Sigmoid colon (tissue), 6 donors: ENCODE measurements at regions not wholly inside any gene's neighbourhood (a gene's known extent, or its start where the extent isn't known, plus 50 kb on each side); places are given as distances from the start of the nearest gene placed in this dataset.

Experiments used
- DNase-seq: peaks from one replicate; pipeline ENCODE4 v3.0.0-alpha.2; 2019
- H3K27ac ChIP-seq, 4 donors: fragments of 200-600 bp; sonication (generic); one replicate each; pipeline ENCODE4 v1.5.1; 2016 to 2019; ENCODE audit warnings: mild to moderate bottlenecking in 1 of 4
- H3K27me3 ChIP-seq, 3 donors: fragments of 200-600 bp; sonication (generic); one replicate each; pipeline ENCODE4 v1.5.1; 2019; ENCODE audit warnings: mild to moderate bottlenecking in 1 of 3
- H3K36me3 ChIP-seq, 4 donors: fragments of 200-600 bp; sonication (generic); one replicate each; pipeline ENCODE4 v1.5.1; 2016 to 2019
- H3K4me1 ChIP-seq, 4 donors: fragments of 200-600 bp; sonication (generic); one replicate each; pipeline ENCODE4 v1.5.1; 2017 to 2019
- H3K4me3 ChIP-seq, 4 donors: fragments of 200-600 bp; sonication (generic); one replicate each; pipeline ENCODE4 v1.5.1; 2017 to 2019; ENCODE audit warnings: mild to moderate bottlenecking in 2 of 4, moderate library complexity in 1 of 4
- H3K9me3 ChIP-seq, 4 donors: fragments of 200-600 bp in 3 of 4; sonication (generic) in 3 of 4; one replicate each; pipeline versions ENCODE4 v1.5.1 to v1.6.1; 2013 to 2019
- CTCF ChIP-seq, 4 experiments: fragments of 450-650 bp in 3 of 4; fragments of 200-600 bp in 1 of 4; IDR thresholded peaks; one replicate each; pipeline ENCODE4 v1.5.1; 2016 to 2019; ENCODE audit warnings: antibody characterized with exemption in 4 of 4, mild to moderate bottlenecking in 3 of 4, moderate library complexity in 2 of 4
- EP300 ChIP-seq, 4 donors: sonication (generic); formaldehyde crosslinking; IDR thresholded peaks; one replicate each; pipeline ENCODE4 v1.6.1; 2017; ENCODE audit warnings: antibody characterized with exemption in 4 of 4
- POLR2A ChIP-seq, 2 donors: fragments of 450-650 bp; IDR thresholded peaks; one replicate each; pipeline ENCODE4 v1.6.1; 2016; ENCODE audit warnings: antibody characterized with exemption in 2 of 2, mild to moderate bottlenecking in 2 of 2, moderate library complexity in 2 of 2
- POLR2AphosphoS5 ChIP-seq, 4 donors: sonication (generic); formaldehyde crosslinking; IDR thresholded peaks; one replicate each; pipeline ENCODE4 v1.6.1; 2017; ENCODE audit warnings: antibody characterized with exemption in 4 of 4
- WGBS, 2 donors: extraction: QIAGEN DNeasy Blood & Tissue Kit; methylation state at CpG; one replicate each; pipeline ENCODE4 v1.1.7; 2013; 5-methylcytosine and 5-hydroxymethylcytosine counted together
- intact Hi-C: fragments of 100-400 bp; cut with DNase I; formaldehyde crosslinking; loops from one replicate; pipeline ENCODE4 v1.15.1; 2023
- donor health status: healthy with polysubstance abuse.
- donor health status: healthy.

DNA sequence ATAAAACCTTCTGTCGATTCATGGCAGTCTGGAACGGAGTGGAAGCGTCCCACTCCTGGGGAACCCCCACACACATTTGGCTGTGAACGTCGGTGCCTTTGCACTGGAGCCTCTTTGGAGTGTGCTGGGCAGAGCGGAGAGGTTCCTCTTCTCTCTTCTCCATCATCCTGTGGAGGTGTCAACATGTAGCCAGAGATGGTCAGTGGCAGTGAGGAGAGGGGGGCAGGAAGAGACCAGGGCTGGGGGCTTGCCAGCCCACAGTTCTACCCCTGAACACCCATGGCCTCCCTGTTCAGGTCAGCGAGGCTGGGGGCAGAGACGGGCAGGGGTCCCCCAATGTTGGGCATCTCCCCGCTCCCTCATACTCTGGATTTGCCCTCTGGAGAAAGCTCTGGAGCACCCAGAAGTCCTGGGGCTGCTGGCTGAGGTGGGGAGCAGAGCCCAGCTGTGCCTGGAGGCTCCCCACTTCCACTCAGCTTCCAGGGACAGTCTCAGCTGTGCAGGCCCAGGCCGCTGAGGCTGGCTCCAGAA is 223.7 kb downstream of the SEC14L1 start:
- Histone ChIP-seq H3K27me3 (no peaks in the 10 kb centered on the region), H3K27ac (peak overlapping the region; percentile 70 to 87 (median 80)), H3K4me1 (peaks cover 0 to 52% (median 47%) of the 10 kb centered on the region in 4 donors), H3K9me3 (no peaks in the 10 kb centered on the region), H3K4me3 (no peak overlapping the region), H3K36me3 (no peaks in the 10 kb centered on the region)
- WGBS, 2 donors, result 76 to 91% methylated on average over 10 of the region's 10 CpGs
- TF ChIP-seq EP300 (IDR thresholded peaks at IDR 0.05) (no peak), CTCF (IDR thresholded peaks at IDR 0.05) (no peak), POLR2A (IDR thresholded peaks at IDR 0.05) (no peak), POLR2AphosphoS5 (IDR thresholded peaks at IDR 0.05) (no peak)
- DNase-seq, result peak; percentile 64
- intact Hi-C loops, result no loop called here

GRCh38 chr17:77364941-77365583 is 224.3 kb downstream of the SEC14L1 start:
- no peak for TF ChIP-seq POLR2A (IDR thresholded peaks at IDR 0.05)
- no peak for TF ChIP-seq POLR2AphosphoS5 (IDR thresholded peaks at IDR 0.05)
- TF ChIP-seq EP300 (IDR thresholded peaks at IDR 0.05), result no peak
- Histone ChIP-seq H3K4me1 (peaks cover 0 to 53% (median 50%) of the 10 kb centered on the region in 4 donors), H3K4me3 (no peak overlapping the region), H3K36me3 (no peaks in the 10 kb centered on the region), H3K9me3 (no peaks in the 10 kb centered on the region), H3K27me3 (no peaks in the 10 kb centered on the region), H3K27ac (peak overlapping the region; percentile 70 to 87 (median 80))
- intact Hi-C loops, result no loop called here
- DNase-seq, result no peak
- WGBS, 2 donors, result 93 to 96% methylated on average over 8 of the region's 8 CpGs

DNA sequence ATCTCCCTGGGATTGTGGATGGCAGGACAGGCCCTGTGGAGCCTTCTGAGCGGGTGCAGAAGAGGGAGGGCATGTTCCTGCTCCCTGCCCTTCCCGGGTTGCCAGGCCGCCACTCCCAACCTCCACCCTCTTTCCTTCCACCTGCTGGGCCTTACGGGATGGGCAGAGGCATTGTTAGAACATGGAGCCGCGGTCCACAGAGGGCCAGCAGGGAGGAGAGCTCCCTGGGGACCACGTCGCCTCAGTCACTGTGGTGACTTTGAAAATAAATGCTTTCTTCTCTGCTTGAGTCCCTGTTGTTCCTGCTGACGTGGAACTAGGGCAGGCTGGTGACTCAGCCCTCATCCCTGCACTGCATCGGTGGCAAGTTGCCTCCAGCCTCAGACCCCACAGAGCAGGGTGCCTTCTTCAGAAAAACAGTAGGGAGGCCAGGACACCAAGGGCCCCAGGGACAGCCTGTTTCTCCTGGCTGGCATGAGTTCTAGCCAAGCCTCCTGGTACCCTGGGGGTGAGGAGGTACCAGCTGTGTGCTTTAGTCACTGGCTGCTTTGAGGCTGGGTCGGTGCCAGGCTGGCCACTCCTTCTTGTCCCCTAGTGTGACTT is 224.9 kb downstream of the SEC14L1 start:
- H3K4me3 ChIP-seq, result no peak overlapping the region
- no peaks in the 10 kb centered on the region for H3K27me3 ChIP-seq
- peak overlapping the region; percentile 70 to 87 (median 80) for H3K27ac ChIP-seq
- peak; percentile 91 for DNase-seq
- H3K36me3 ChIP-seq, result no peaks in the 10 kb centered on the region
- TF ChIP-seq POLR2AphosphoS5 (IDR thresholded peaks at IDR 0.05) (peak in 3 of 4 donors; percentile 36 to 59 (median 40)), CTCF (IDR thresholded peaks at IDR 0.05) (no peak)
- H3K9me3 ChIP-seq, result no peaks in the 10 kb centered on the region
- WGBS, 2 donors, result 16 to 48% methylated on average over 11 of the region's 11 CpGs
- intact Hi-C loops, result no loop called here
- H3K4me1 ChIP-seq, result peaks cover 0 to 59% (median 56%) of the 10 kb centered on the region in 4 donors

DNA sequence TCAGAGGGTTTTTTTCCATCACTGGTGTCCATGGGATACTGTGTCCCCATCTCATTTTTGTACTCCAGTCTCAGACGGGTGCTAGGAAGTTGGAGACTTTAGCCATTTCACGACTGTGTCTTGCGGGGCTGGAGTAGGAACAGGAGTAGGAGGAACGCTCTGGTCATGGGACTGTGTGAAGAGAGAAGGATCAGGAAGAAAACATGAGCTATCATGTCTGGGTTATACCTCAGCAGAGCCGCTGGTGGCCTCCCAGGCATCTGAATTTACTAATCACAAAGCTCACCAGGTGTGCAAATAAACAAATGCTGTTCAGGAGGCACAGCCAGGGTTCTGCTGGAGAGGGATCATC is 225.4 kb downstream of the SEC14L1 start:
- peak overlapping the region; percentile 70 to 87 (median 80) for H3K27ac ChIP-seq
- H3K4me1 ChIP-seq, result peaks cover 0 to 64% (median 61%) of the 10 kb centered on the region in 4 donors
- no peaks in the 10 kb centered on the region for H3K36me3 ChIP-seq
- no peak for TF ChIP-seq POLR2AphosphoS5 (IDR thresholded peaks at IDR 0.05)
- TF ChIP-seq CTCF (IDR thresholded peaks at IDR 0.05), result no peak
- no peak for TF ChIP-seq EP300 (IDR thresholded peaks at IDR 0.05)
- TF ChIP-seq POLR2A (IDR thresholded peaks at IDR 0.05), result no peak
- 29 to 64% methylated on average over 5 of the region's 5 CpGs for WGBS, 2 donors
- H3K4me3 ChIP-seq, result no peak overlapping the region
- peak; percentile 57 for DNase-seq
- intact Hi-C loops, result no loop called here
- H3K9me3 ChIP-seq, result no peaks in the 10 kb centered on the region
- H3K27me3 ChIP-seq, result no peaks in the 10 kb centered on the region

DNA sequence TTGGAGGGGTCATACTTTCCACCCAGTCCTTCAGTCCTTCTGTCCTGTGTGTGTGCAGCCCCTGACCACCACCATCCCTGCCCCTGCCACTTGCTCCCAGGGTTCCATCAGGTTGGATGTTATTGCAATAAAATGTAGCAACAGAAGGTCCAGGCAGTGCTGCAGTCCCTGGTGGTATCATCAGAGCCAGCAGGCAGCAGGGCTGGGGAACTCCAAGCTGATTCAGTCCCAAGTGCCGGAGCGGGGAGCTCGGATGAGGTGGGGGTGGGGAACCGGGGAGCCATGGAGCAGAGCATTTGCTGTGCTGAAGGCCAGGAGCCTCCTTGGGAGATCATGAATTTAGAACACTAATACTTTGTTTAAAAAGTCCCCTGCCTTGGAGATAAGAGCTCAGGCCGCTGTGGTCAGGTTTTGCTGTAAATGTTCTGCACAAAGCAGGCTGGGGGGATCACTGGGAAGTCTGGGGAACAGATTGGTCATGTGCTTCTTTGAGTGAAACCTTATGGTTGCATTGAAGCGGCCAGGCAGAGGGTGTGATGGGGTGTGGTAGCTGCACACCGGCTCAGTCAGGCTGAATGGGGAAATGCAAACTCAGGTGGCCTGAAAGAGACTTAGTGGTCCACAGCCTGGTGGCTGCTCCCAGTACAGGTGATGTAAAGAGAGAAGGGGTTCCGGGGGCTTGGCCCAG is 225.9 kb downstream of the SEC14L1 start:
- no peaks in the 10 kb centered on the region for H3K9me3 ChIP-seq
- H3K27me3 ChIP-seq, result no peaks in the 10 kb centered on the region
- peak overlapping the region; percentile 70 to 87 (median 80) for H3K27ac ChIP-seq
- peaks cover 0 to 69% (median 66%) of the 10 kb centered on the region in 4 donors for H3K4me1 ChIP-seq
- H3K36me3 ChIP-seq, result no peaks in the 10 kb centered on the region
- DNase-seq, result peak; percentile 74
- TF ChIP-seq EP300 (IDR thresholded peaks at IDR 0.05), result no peak
- TF ChIP-seq POLR2AphosphoS5 (IDR thresholded peaks at IDR 0.05), result no peak
- no peak for TF ChIP-seq POLR2A (IDR thresholded peaks at IDR 0.05)
- TF ChIP-seq CTCF (IDR thresholded peaks at IDR 0.05), result peak in 1 of 4 experiments; percentile 21
- no peak overlapping the region for H3K4me3 ChIP-seq
- 34 to 53% methylated on average over 8 of the region's 8 CpGs for WGBS, 2 donors
- intact Hi-C loops, result no loop called here
